HCT116 (cell line): ENCODE measurements at regions not wholly inside any gene's neighbourhood (a gene's known extent, or its start where the extent isn't known, plus 50 kb on each side); places are given as distances from the start of the nearest gene placed in this dataset.

Experiments
- ATAC-seq: fragments of 200-7000 bp; cut with Tn5 transposase; 2 replicates; pipeline ENCODE4 v1.9.1; 2020; ENCODE audit warnings: mild to moderate bottlenecking, moderate library complexity
- BruUV-seq: library from RNA; stranded (reverse); fragments of 400-500 nt; replicated peaks from 2 replicates; lab custom pipeline; 2021; lab: Mats Ljungman, UMichigan
- CTCF ChIA-PET: fragments of 300-600 bp; sonication (Branson Sonifier 250); formaldehyde crosslinking; loops from one replicate; lab custom pipeline; 2021; ENCODE audit warnings: antibody characterized with exemption; lab: Charles Lee
- POLR2A ChIA-PET: fragments of 300-600, 350-600 bp; sonication (Branson Sonifier 250); formaldehyde crosslinking; loops from one replicate; lab custom pipeline; 2021; ENCODE audit warnings: antibody characterized with exemption; lab: Charles Lee
- RAD21 ChIA-PET, 2 experiments: fragments of 300-600 bp; sonication (Branson Sonifier 250); formaldehyde crosslinking; loops; one replicate each; lab custom pipeline; 2023; ENCODE audit warnings: low total read pairs in 2 of 2; ENCODE audit not compliant: uncharacterized antibody in 2 of 2, unreplicated experiment in 2 of 2, low non-redundant PET in 1 of 2; lab: Charles Lee
- DNase-seq: peaks from one replicate; pipeline ENCODE4 v3.0.0-alpha.2; 2010; ENCODE audit warnings: low read depth, low spot score
- H2AFZ ChIP-seq: fragments of 200-600 bp; shearing (Covaris generic), sonication (generic); 2 replicates; pipeline ENCODE4 v1.6.1; 2017; ENCODE audit warnings: low read depth, mixed run types, mixed read lengths, antibody characterized with exemption, low read length; ENCODE audit not compliant: poor library complexity, severe bottlenecking
- H3K27ac ChIP-seq: 2 replicates; pipeline ENCODE4 v1.5.1; 2012; ENCODE audit warnings: low read depth, low read length
- H3K27me3 ChIP-seq: fragments of 200-600 bp; sonication (generic); 2 replicates; pipeline ENCODE4 v1.6.1; 2016; ENCODE audit warnings: mixed run types, low read length, mixed read lengths; ENCODE audit not compliant: insufficient read depth
- H3K36me3 ChIP-seq, 2 experiments: fragments of 200-500 bp in 1 of 2; fragments of 200-600 bp in 1 of 2; sonication (Bioruptor generic) in 1 of 2; sonication (generic) in 1 of 2; 2 replicates each; pipeline versions ENCODE4 v1.5.1 to v1.6.1; 2014 to 2016; ENCODE audit warnings: low read length in 2 of 2, inconsistent platforms in 1 of 2, mixed read lengths in 1 of 2, mixed run types in 1 of 2; ENCODE audit not compliant: insufficient read depth in 2 of 2, control insufficient read depth in 1 of 2
- H3K4me1 ChIP-seq, 2 experiments: fragments of 200-600 bp in 1 of 2; sonication (generic) in 1 of 2; 2 replicates each; pipeline versions ENCODE4 v1.5.1 to v1.6.1; 2012 to 2017; ENCODE audit warnings: low read length in 2 of 2, inconsistent platforms in 1 of 2, mild to moderate bottlenecking in 1 of 2, mixed read lengths in 1 of 2, mixed run types in 1 of 2, moderate library complexity in 1 of 2; ENCODE audit not compliant: insufficient read depth in 2 of 2, control insufficient read depth in 1 of 2
- H3K4me2 ChIP-seq: fragments of 200-600 bp; sonication (generic); 2 replicates; pipeline ENCODE4 v1.6.1; 2017; ENCODE audit warnings: mixed run types, low read length, mixed read lengths
- H3K4me3 ChIP-seq, 2 experiments: fragments of 200-600 bp in 1 of 2; sonication (generic) in 1 of 2; replicated peaks in 1 of 2; 2 replicates each; pipeline ENCODE4 v1.5.1; 2011 to 2016; ENCODE audit warnings: low read length in 2 of 2, control low read depth in 1 of 2, low read depth in 1 of 2, mild to moderate bottlenecking in 1 of 2, mixed read lengths in 1 of 2, mixed run types in 1 of 2
- H3K79me2 ChIP-seq: fragments of 200-600 bp; sonication (generic); 2 replicates; pipeline ENCODE4 v1.6.1; 2017; ENCODE audit warnings: mild to moderate bottlenecking, mixed run types, low read length, moderate library complexity, mixed read lengths; ENCODE audit not compliant: insufficient read depth
- H3K9ac ChIP-seq: fragments of 200-600 bp; sonication (generic); 2 replicates; pipeline ENCODE4 v1.6.1; 2016; ENCODE audit warnings: low read length, mixed read lengths
- H3K9me2 ChIP-seq: fragments of 200-600 bp; sonication (generic), shearing (Covaris generic); 2 replicates; pipeline ENCODE4 v1.6.1; 2017; ENCODE audit warnings: mixed run types, mild to moderate bottlenecking, moderate library complexity; ENCODE audit not compliant: insufficient read depth
- H3K9me3 ChIP-seq, 2 experiments: fragments of 200-500 bp in 1 of 2; fragments of 200-600 bp in 1 of 2; sonication (Bioruptor generic) in 1 of 2; sonication (generic) in 1 of 2; 2 replicates each; pipeline ENCODE4 v1.6.1; 2014 to 2017; ENCODE audit warnings: low read length in 2 of 2, mixed read lengths in 2 of 2, inconsistent platforms in 1 of 2, low read depth in 1 of 2, mild to moderate bottlenecking in 1 of 2, mixed run types in 1 of 2, moderate library complexity in 1 of 2; ENCODE audit not compliant: control insufficient read depth in 1 of 2, insufficient read depth in 1 of 2
- H4K20me1 ChIP-seq: fragments of 200-600 bp; sonication (generic), shearing (Covaris generic); 2 replicates; pipeline ENCODE4 v1.6.1; 2017; ENCODE audit warnings: mixed run types, mild to moderate bottlenecking, moderate library complexity; ENCODE audit not compliant: insufficient read depth
- CBX3 ChIP-seq: IDR thresholded peaks from 2 replicates; pipeline ENCODE4 v1.6.1; 2012; ENCODE audit warnings: low read depth
- CEBPB ChIP-seq: IDR thresholded peaks from 2 replicates; pipeline ENCODE4 v1.6.1; 2012; ENCODE audit warnings: low read depth
- CTCF ChIP-seq, 3 experiments: fragments of 200-600 bp in 1 of 3; sonication (generic) in 1 of 3; IDR thresholded peaks in 2 of 3; conservative IDR thresholded peaks in 1 of 3; 2 replicates each; pipeline ENCODE4 v1.5.1; 2012 to 2017; ENCODE audit warnings: low read depth in 2 of 3, low read length in 2 of 3, antibody characterized with exemption in 1 of 3, borderline replicate concordance in 1 of 3, control low read depth in 1 of 3, mild to moderate bottlenecking in 1 of 3, mixed read lengths in 1 of 3, mixed run types in 1 of 3, moderate library complexity in 1 of 3; ENCODE audit not compliant: insufficient read depth in 1 of 3
- EGR1 ChIP-seq: IDR thresholded peaks from 2 replicates; pipeline ENCODE4 v1.6.1; 2012; ENCODE audit warnings: low read depth
- ELF1 ChIP-seq: IDR thresholded peaks from 2 replicates; pipeline ENCODE4 v1.6.1; 2012; ENCODE audit warnings: low read depth, borderline replicate concordance
- EZH2 ChIP-seq: fragments of 200-600 bp; sonication (generic); IDR thresholded peaks from 2 replicates; pipeline ENCODE4 v1.6.1; 2017; ENCODE audit warnings: antibody characterized with exemption, mixed run types
- EZH2phosphoT487 ChIP-seq: fragments of 200-600 bp; IDR thresholded peaks from 2 replicates; pipeline ENCODE4 v1.6.1; 2018; ENCODE audit warnings: antibody characterized with exemption, borderline replicate concordance
- FOSL1 ChIP-seq: IDR thresholded peaks from 2 replicates; pipeline ENCODE4 v1.6.1; 2012; ENCODE audit warnings: low read depth
- JUND ChIP-seq: IDR thresholded peaks from 2 replicates; pipeline ENCODE4 v1.6.1; 2012
- MAX ChIP-seq: IDR thresholded peaks from 2 replicates; pipeline ENCODE4 v1.6.1; 2012
- POLR2A ChIP-seq: IDR thresholded peaks from 2 replicates; pipeline ENCODE4 v1.7.0; 2011; ENCODE audit warnings: borderline replicate concordance; ENCODE audit not compliant: insufficient read depth, insufficient read length; ENCODE audit errors: extremely low read depth
- POLR2AphosphoS5 ChIP-seq: IDR thresholded peaks from 2 replicates; pipeline ENCODE4 v1.6.1; 2011; ENCODE audit warnings: mild to moderate bottlenecking, low read depth, low read length, moderate library complexity
- REST ChIP-seq: IDR thresholded peaks from 2 replicates; pipeline ENCODE4 v1.6.1; 2012; ENCODE audit warnings: low read depth
- SIN3A ChIP-seq: IDR thresholded peaks from 2 replicates; pipeline ENCODE4 v1.6.1; 2012; ENCODE audit warnings: low read depth
- SRF ChIP-seq: IDR thresholded peaks from 2 replicates; pipeline ENCODE4 v1.6.1; 2012; ENCODE audit warnings: low read depth
- TCF7L2 ChIP-seq: IDR thresholded peaks from 2 replicates; pipeline ENCODE4 v1.7.0; 2011; ENCODE audit warnings: borderline replicate concordance, inconsistent platforms; ENCODE audit not compliant: insufficient read depth, insufficient read length; ENCODE audit errors: extremely low read depth
- ZFX ChIP-seq: fragments of 450-650 bp; IDR thresholded peaks from 2 replicates; pipeline ENCODE4 v1.6.1; 2017
- ZNF274 ChIP-seq: fragments of 200-500 bp; sonication (Bioruptor generic); IDR thresholded peaks from 2 replicates; pipeline ENCODE4 v1.6.1; 2014; ENCODE audit warnings: mild to moderate bottlenecking, low read depth, low read length, inconsistent platforms
- intact Hi-C: fragments of 100-400 bp; cut with micrococcal nuclease; formaldehyde crosslinking; loops from 2 replicates; pipeline ENCODE4 v1.10.0; 2022

GRCh38 chrX:129176710-129177109 is 346.6 kb downstream of the SMARCA1 start (continued):
- TF ChIP-seq CTCF (IDR thresholded peaks at IDR 0.05 in 2 of 3, conservative IDR thresholded peaks at IDR 0.05 in 1 of 3; ENCODE audit: borderline replicate concordance in 1 of 3, insufficient read depth in 1 of 3, low read depth in 2 of 3, low read length in 2 of 3) (no peak), POLR2AphosphoS5 (no peak), FOSL1 (no peak), CEBPB (no peak), EGR1 (no peak), MAX (no peak)

- Histone ChIP-seq H2AFZ (no peak overlapping the region), H3K27me3 (no peaks in the 10 kb centered on the region), H3K9me2 (no peaks in the 10 kb centered on the region), H3K27ac (no peak overlapping the region), H3K4me1 (no peaks in the 10 kb centered on the region), H3K4me2 (no peak overlapping the region), H3K36me3 (no peaks in the 10 kb centered on the region), H3K9me3 (no peaks in the 10 kb centered on the region), H3K9ac (no peak overlapping the region), H3K79me2 (no peaks in the 10 kb centered on the region), H3K4me3 (no peak overlapping the region), H4K20me1 (no peaks in the 10 kb centered on the region)
- no peak for ATAC-seq
- CTCF ChIA-PET = no interaction called here
- BruUV-seq = no TSS peak
- intact Hi-C loops = no loop called here
- RAD21 ChIA-PET = no interaction called here
- no peak for DNase-seq
- POLR2A ChIA-PET = no interaction called here
- TF ChIP-seq CBX3 (no peak), ZFX (no peak), CTCF (IDR thresholded peaks at IDR 0.05 in 2 of 3, conservative IDR thresholded peaks at IDR 0.05 in 1 of 3; ENCODE audit: borderline replicate concordance in 1 of 3, insufficient read depth in 1 of 3, low read depth in 2 of 3, low read length in 2 of 3) (no peak), FOSL1 (no peak), SIN3A (no peak), JUND (no peak), ELF1 (no peak), EZH2phosphoT487 (no peak), POLR2A (no peak), ZNF274 (no peak), TCF7L2 (no peak), POLR2AphosphoS5 (no peak), REST (no peak), SRF (no peak), CEBPB (no peak), MAX (no peak), EZH2 (no peak)
Observed at GRCh38 chrX:129161108-129161507, 362.2 kb downstream of the SMARCA1 start.
